Gastrocnemius medialis (tissue), 4 donors: ENCODE measurements at regions not wholly inside any gene's neighbourhood (a gene's known extent, or its start where the extent isn't known, plus 50 kb on each side); places are given as distances from the start of the nearest gene placed in this dataset.
"Not testable (repeated sequence)": the region's sequence is repeated elsewhere in the genome, so short reads cannot be mapped to it uniquely, and the experiment has no call there.

ENCODE experiments used
- ATAC-seq, 2 donors: fragments of 150-250 bp; one replicate each; pipeline ENCODE4 v1.9.1; 2016
- DNase-seq, 2 donors: peaks; one replicate each; pipeline ENCODE4 v3.0.0-alpha.2; 2019
- H3K27ac ChIP-seq, 4 donors: fragments of 200-600 bp; sonication (generic); 1 replicate in 1 of 4; 2 replicates in 3 of 4; pipeline ENCODE4 v1.5.1; 2016 to 2018; ENCODE audit warnings: mild to moderate bottlenecking in 2 of 4, moderate library complexity in 1 of 4
- H3K27me3 ChIP-seq, 3 donors: fragments of 200-600 bp; sonication (generic) in 2 of 3; 1 replicate in 1 of 3; 2 replicates in 2 of 3; pipeline versions ENCODE4 v1.5.1 to v1.6.0; 2016 to 2019; ENCODE audit warnings: mild to moderate bottlenecking in 1 of 3, moderate library complexity in 1 of 3
- H3K36me3 ChIP-seq, 2 donors: fragments of 200-600 bp; sonication (generic) in 1 of 2; one replicate each; pipeline ENCODE4 v1.5.1; 2017 to 2018
- H3K4me1 ChIP-seq, 2 donors: fragments of 200-600 bp; sonication (generic) in 1 of 2; one replicate each; pipeline ENCODE4 v1.5.1; 2016 to 2017; ENCODE audit warnings: mild to moderate bottlenecking in 2 of 2
- H3K4me3 ChIP-seq, 4 donors: fragments of 200-600 bp; sonication (generic) in 3 of 4; 1 replicate in 1 of 4; 2 replicates in 3 of 4; pipeline ENCODE4 v1.5.1; 2016 to 2019; ENCODE audit warnings: mild to moderate bottlenecking in 2 of 4
- H3K9me3 ChIP-seq, 3 donors: fragments of 200-600 bp; sonication (generic) in 2 of 3; 1 replicate in 1 of 3; 2 replicates in 2 of 3; pipeline ENCODE4 v1.5.1; 2016 to 2019
- CTCF ChIP-seq, 5 experiments: fragments of 450-650 bp in 3 of 5; fragments of 200-600 bp in 2 of 5; sonication (generic) in 2 of 5; IDR thresholded peaks in 4 of 5; conservative IDR thresholded peaks in 1 of 5; 1 replicate in 4 of 5; 2 replicates in 1 of 5; pipeline ENCODE4 v1.5.1; 2016 to 2019; ENCODE audit warnings: antibody characterized with exemption in 5 of 5, mild to moderate bottlenecking in 3 of 5, moderate library complexity in 3 of 5
- POLR2A ChIP-seq, 2 donors: fragments of 450-650 bp; IDR thresholded peaks; one replicate each; pipeline ENCODE4 v1.6.1; 2017; ENCODE audit warnings: antibody characterized with exemption in 2 of 2, mild to moderate bottlenecking in 2 of 2, moderate library complexity in 2 of 2
- in situ Hi-C, 4 donors: fragments of 200-750 bp; cut with MboI; loops; one replicate each; pipeline versions ENCODE4 v1.15.0 to v1.8.0; 2017; ENCODE audit warnings: low sequenced_read_pairs in 4 of 4
- intact Hi-C: fragments of 100-400 bp; cut with DNase I; formaldehyde crosslinking; loops from one replicate; pipeline ENCODE4 v1.15.1; 2023; ENCODE audit warnings: low total_unique reads

GRCh38 chr14:46136456-46136855 is 515.1 kb downstream of the RPL10L start:
- Histone ChIP-seq H3K27me3 (no peaks in the 10 kb centered on the region), H3K4me1 (no peaks in the 10 kb centered on the region), H3K36me3 (no peaks in the 10 kb centered on the region), H3K9me3 (no peaks in the 10 kb centered on the region), H3K4me3 (no peak overlapping the region), H3K27ac (no peak overlapping the region)
- DNase-seq: no peak
- no peak for ATAC-seq
- TF ChIP-seq POLR2A (IDR thresholded peaks at IDR 0.05): no peak
- no peak for TF ChIP-seq CTCF (IDR thresholded peaks at IDR 0.05 in 4 of 5, conservative IDR thresholded peaks at IDR 0.05 in 1 of 5)
- intact Hi-C loops: no loop called here
- in situ Hi-C loops: no loop called here

- in situ Hi-C loops: no loop called here
- H3K36me3 ChIP-seq: no peaks in the 10 kb centered on the region
- DNase-seq: no peak
- no peak overlapping the region for H3K4me3 ChIP-seq
- no peaks in the 10 kb centered on the region for H3K27me3 ChIP-seq
- TF ChIP-seq POLR2A (IDR thresholded peaks at IDR 0.05): no peak
- no peak for TF ChIP-seq CTCF (IDR thresholded peaks at IDR 0.05 in 4 of 5, conservative IDR thresholded peaks at IDR 0.05 in 1 of 5)
- intact Hi-C loops: no loop called here
- H3K4me1 ChIP-seq: no peaks in the 10 kb centered on the region
- no peaks in the 10 kb centered on the region for H3K9me3 ChIP-seq
- ATAC-seq: no peak
- no peak overlapping the region for H3K27ac ChIP-seq
Measured at GRCh38 chr14:46108228-46108627, 543.4 kb downstream of the RPL10L start.

- in situ Hi-C loops, H3K27me3 ChIP-seq: not testable (repeated sequence)
Measured at GRCh38 chr14:46100901-46101300, 550.7 kb downstream of the RPL10L start.

GRCh38 chr14:46091819-46092218 is 559.8 kb downstream of the RPL10L start:
- intact Hi-C loops: no loop called here
- Histone ChIP-seq H3K4me3 (no peak overlapping the region), H3K4me1 (no peaks in the 10 kb centered on the region), H3K36me3 (no peaks in the 10 kb centered on the region), H3K27ac (no peak overlapping the region), H3K27me3 (no peaks in the 10 kb centered on the region), H3K9me3 (no peaks in the 10 kb centered on the region)
- ATAC-seq (no peak), DNase-seq (no peak)
- in situ Hi-C loops: no loop called here
- no peak for TF ChIP-seq POLR2A (IDR thresholded peaks at IDR 0.05)
- no peak for TF ChIP-seq CTCF (IDR thresholded peaks at IDR 0.05 in 4 of 5, conservative IDR thresholded peaks at IDR 0.05 in 1 of 5)

More at GRCh38 chr14:46100901-46101300, 550.7 kb downstream of the RPL10L start:
- intact Hi-C loops, ATAC-seq, H3K27ac ChIP-seq, DNase-seq, H3K4me1 ChIP-seq, H3K4me3 ChIP-seq, H3K36me3 ChIP-seq, H3K9me3 ChIP-seq: not testable (repeated sequence)

GRCh38 chr14:46087604-46088003 is 564.0 kb downstream of the RPL10L start:
- H3K4me3 ChIP-seq: no peak overlapping the region
- no peaks in the 10 kb centered on the region for H3K36me3 ChIP-seq
- intact Hi-C loops: no loop called here
- no peak overlapping the region for H3K27ac ChIP-seq
- TF ChIP-seq POLR2A (IDR thresholded peaks at IDR 0.05) (no peak), CTCF (IDR thresholded peaks at IDR 0.05 in 4 of 5, conservative IDR thresholded peaks at IDR 0.05 in 1 of 5) (no peak)
- H3K4me1 ChIP-seq: no peaks in the 10 kb centered on the region
- H3K9me3 ChIP-seq: no peaks in the 10 kb centered on the region
- DNase-seq (no peak), ATAC-seq (no peak)
- H3K27me3 ChIP-seq: no peaks in the 10 kb centered on the region
- in situ Hi-C loops: no loop called here
